Thyroid gland (tissue), 4 donors: ENCODE measurements at regions not wholly inside any gene's neighbourhood (a gene's known extent, or its start where the extent isn't known, plus 50 kb on each side); places are given as distances from the start of the nearest gene placed in this dataset.
"Not testable (repeated sequence)": the region's sequence is repeated elsewhere in the genome, so short reads cannot be mapped to it uniquely, and the experiment has no call there.

ENCODE experiments used
- DNase-seq, 2 donors: peaks; one replicate each; pipeline ENCODE4 v3.0.0-alpha.2; 2019
- H3K27ac ChIP-seq, 3 donors: fragments of 200-600 bp; sonication (generic); 1 replicate in 2 of 3; 2 replicates in 1 of 3; pipeline ENCODE4 v1.5.1; 2016 to 2019; ENCODE audit warnings: mild to moderate bottlenecking in 1 of 3, moderate library complexity in 1 of 3
- H3K27me3 ChIP-seq: fragments of 200-600 bp; sonication (generic); one replicate; pipeline ENCODE4 v1.5.1; 2019
- H3K36me3 ChIP-seq, 2 donors: fragments of 200-600 bp; sonication (generic); one replicate each; pipeline ENCODE4 v1.5.1; 2016 to 2019
- H3K4me1 ChIP-seq, 2 donors: fragments of 200-600 bp; sonication (generic); one replicate each; pipeline ENCODE4 v1.5.1; 2017 to 2019
- H3K4me3 ChIP-seq, 3 donors: fragments of 200-600 bp; sonication (generic); replicated peaks in 1 of 3; 1 replicate in 2 of 3; 2 replicates in 1 of 3; pipeline ENCODE4 v1.5.1; 2016; ENCODE audit warnings: mild to moderate bottlenecking in 1 of 3
- H3K9me3 ChIP-seq: fragments of 200-600 bp; sonication (generic); one replicate; pipeline ENCODE4 v1.5.1; 2017
- CTCF ChIP-seq, 6 experiments: fragments of 200-600 bp in 3 of 6; fragments of 450-650 bp in 3 of 6; sonication (generic) in 3 of 6; IDR thresholded peaks; one replicate each; pipeline ENCODE4 v1.5.1; 2016 to 2019; ENCODE audit warnings: antibody characterized with exemption in 6 of 6, mild to moderate bottlenecking in 2 of 6, inconsistent platforms in 1 of 6, moderate library complexity in 1 of 6
- POLR2A ChIP-seq, 2 donors: fragments of 450-650 bp; IDR thresholded peaks; one replicate each; pipeline ENCODE4 v1.6.1; 2017; ENCODE audit warnings: antibody characterized with exemption in 2 of 2, mild to moderate bottlenecking in 2 of 2, moderate library complexity in 1 of 2
- WGBS, 2 donors: methylation state at CpG; one replicate each; pipeline ENCODE4 v1.1.5; 2017; 5-methylcytosine and 5-hydroxymethylcytosine counted together
- intact Hi-C: fragments of 100-400 bp; cut with DNase I; formaldehyde crosslinking; loops from one replicate; pipeline ENCODE4 v1.15.1; 2023

- no peak for TF ChIP-seq POLR2A (IDR thresholded peaks at IDR 0.05)
- no peak for TF ChIP-seq CTCF (IDR thresholded peaks at IDR 0.05)
- intact Hi-C loops, result no loop called here
Observed at GRCh38 chr2:224120986-224121385, 81.9 kb upstream of the SERPINE2 start.

GRCh38 chr2:224119846-224120245 lies 80.8 kb upstream of the SERPINE2 start:
- H3K4me1 ChIP-seq, DNase-seq, H3K9me3 ChIP-seq, H3K27ac ChIP-seq, H3K36me3 ChIP-seq, intact Hi-C loops, H3K27me3 ChIP-seq, H3K4me3 ChIP-seq: not testable (repeated sequence)
- 97% methylated on average over 1 of the region's 1 CpG for WGBS, 2 donors

More at GRCh38 chr2:224120986-224121385, 81.9 kb upstream of the SERPINE2 start:
- Histone ChIP-seq H3K4me3 (no peak overlapping the region), H3K36me3 (no peaks in the 10 kb centered on the region), H3K27ac (no peak overlapping the region), H3K9me3 (no peaks in the 10 kb centered on the region), H3K27me3 (no peaks in the 10 kb centered on the region), H3K4me1 (no peaks in the 10 kb centered on the region)
- 80 to 83% methylated on average over 1 of the region's 1 CpG for WGBS, 2 donors
- DNase-seq, result no peak

- Histone ChIP-seq H3K4me1 (no peaks in the 10 kb centered on the region), H3K36me3 (no peaks in the 10 kb centered on the region), H3K27me3 (no peaks in the 10 kb centered on the region), H3K4me3 (no peak overlapping the region), H3K27ac (no peak overlapping the region), H3K9me3 (no peaks in the 10 kb centered on the region)
- 66 to 83% methylated on average over 2 of the region's 2 CpGs for WGBS, 2 donors
- TF ChIP-seq CTCF (IDR thresholded peaks at IDR 0.05) (no peak), POLR2A (IDR thresholded peaks at IDR 0.05) (no peak)
- intact Hi-C loops, result no loop called here
- DNase-seq, result no peak
Observed at GRCh38 chr2:224114428-224114827, 75.3 kb upstream of the SERPINE2 start.

GRCh38 chr2:224113930-224114329 lies 74.8 kb upstream of the SERPINE2 start:
- H3K4me1 ChIP-seq, H3K4me3 ChIP-seq, H3K36me3 ChIP-seq, H3K27ac ChIP-seq, H3K9me3 ChIP-seq, DNase-seq, intact Hi-C loops, H3K27me3 ChIP-seq: not testable (repeated sequence)
- 27 to 33% methylated on average over 1 of the region's 1 CpG for WGBS, 2 donors

GRCh38 chr2:224111576-224111975 lies 72.5 kb upstream of the SERPINE2 start:
- Histone ChIP-seq H3K27me3 (no peaks in the 10 kb centered on the region), H3K4me1 (no peaks in the 10 kb centered on the region), H3K9me3 (no peaks in the 10 kb centered on the region), H3K27ac (no peak overlapping the region), H3K4me3 (no peak overlapping the region), H3K36me3 (no peaks in the 10 kb centered on the region)
- DNase-seq, result no peak
- intact Hi-C loops, result no loop called here
- 86 to 100% methylated on average over 2 of the region's 2 CpGs for WGBS, 2 donors
- no peak for TF ChIP-seq POLR2A (IDR thresholded peaks at IDR 0.05)
- TF ChIP-seq CTCF (IDR thresholded peaks at IDR 0.05), result no peak

- no peak for TF ChIP-seq POLR2A (IDR thresholded peaks at IDR 0.05)
- TF ChIP-seq CTCF (IDR thresholded peaks at IDR 0.05), result no peak
- intact Hi-C loops, result no loop called here
- no peak for DNase-seq
Observed at GRCh38 chr2:224110811-224111210, 71.7 kb upstream of the SERPINE2 start.

More at GRCh38 chr2:224110811-224111210, 71.7 kb upstream of the SERPINE2 start:
- Histone ChIP-seq H3K27me3 (no peaks in the 10 kb centered on the region), H3K27ac (no peak overlapping the region), H3K4me1 (no peaks in the 10 kb centered on the region), H3K9me3 (no peaks in the 10 kb centered on the region), H3K4me3 (no peak overlapping the region), H3K36me3 (no peaks in the 10 kb centered on the region)
- WGBS, 2 donors, result 75 to 76% methylated on average over 6 of the region's 6 CpGs
